EL (cell line): ENCODE measurements at regions not wholly inside any gene's neighbourhood (a gene's known extent, or its start where the extent isn't known, plus 50 kb on each side); places are given as distances from the start of the nearest gene placed in this dataset.

Experiments
- DNase-seq: peaks from one replicate; pipeline ENCODE4 v3.0.0-alpha.2; 2016

DNA sequence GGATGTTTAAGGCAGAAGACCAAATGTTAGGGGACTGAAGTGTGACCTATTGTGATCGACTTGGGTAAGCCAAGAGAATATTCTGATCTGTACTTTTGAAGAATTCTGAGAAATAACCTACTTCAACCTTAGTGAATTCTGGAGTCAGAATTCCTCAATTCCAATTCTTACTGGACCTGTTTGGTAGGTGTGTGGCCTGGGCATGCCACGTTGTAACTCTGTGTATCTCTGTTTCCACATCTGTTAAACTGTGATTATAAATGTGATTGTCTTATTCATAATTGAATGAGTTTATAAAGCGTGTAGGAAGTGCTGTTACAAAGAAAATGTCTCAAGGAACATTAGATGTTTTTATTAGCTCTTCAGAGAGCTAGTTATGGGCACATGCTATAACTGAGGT, 64.5 kb downstream of the TUSC1 start:
- DNase-seq = no peak

GRCh38 chr9:25603106-25603505, 75.1 kb downstream of the TUSC1 start:
- DNase-seq = no peak

DNA sequence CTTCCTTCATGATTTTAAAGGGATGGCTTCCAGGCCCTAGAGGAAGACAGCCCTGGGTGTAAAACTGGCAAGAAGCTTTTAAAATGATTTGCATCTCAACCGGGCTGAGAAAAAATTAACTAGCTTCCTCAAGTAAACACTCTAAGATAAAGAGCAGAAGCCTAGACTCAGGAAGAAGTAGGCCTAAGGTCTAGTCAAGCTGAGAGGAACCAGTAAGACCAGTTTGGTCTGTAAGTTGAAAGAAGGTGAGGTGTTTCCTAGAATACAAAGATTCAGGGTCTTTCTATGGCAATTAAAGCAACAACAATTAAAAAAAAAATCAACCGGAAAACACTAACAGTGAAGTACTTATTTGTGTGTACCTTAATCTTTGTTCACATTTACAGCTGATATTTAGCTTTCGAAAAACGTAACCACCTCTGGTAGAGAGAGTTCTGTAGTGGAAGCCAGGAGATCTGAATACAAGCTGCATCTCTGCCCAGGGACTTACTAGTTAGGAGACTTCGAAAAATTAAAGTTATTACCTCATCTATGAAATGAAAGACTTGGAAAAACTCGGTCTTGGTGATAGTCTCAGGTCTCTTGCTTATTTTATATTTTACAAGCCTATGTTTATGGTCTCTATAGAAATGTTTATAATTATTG, 75.7 kb downstream of the TUSC1 start:
- no peak for DNase-seq

- no peak for DNase-seq
Measured at GRCh38 chr9:25600501-25600900, 77.7 kb downstream of the TUSC1 start.

GRCh38 chr9:25584611-25585010, 93.6 kb downstream of the TUSC1 start:
- DNase-seq = no peak

- no peak for DNase-seq
Measured at GRCh38 chr9:25573281-25573680, 105.0 kb downstream of the TUSC1 start.

DNA sequence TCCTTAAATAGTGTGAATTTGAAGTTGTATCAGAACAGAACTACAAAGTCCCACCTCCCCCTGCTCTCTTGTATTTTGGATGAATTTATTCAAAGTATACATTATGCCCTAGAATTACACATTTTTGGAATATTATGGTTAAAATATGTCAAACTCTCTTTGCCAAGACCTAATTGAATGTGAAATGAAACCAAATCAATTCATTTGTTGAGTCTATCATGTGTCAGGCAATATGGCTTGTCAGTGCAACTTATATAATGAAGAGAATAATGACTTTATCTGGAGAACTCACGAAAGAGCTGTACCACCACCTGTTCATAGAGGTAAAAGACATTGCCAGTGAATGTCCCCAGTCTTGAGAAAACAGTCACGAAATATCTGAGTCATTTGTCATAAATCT, 106.8 kb downstream of the TUSC1 start:
- DNase-seq = no peak

DNA sequence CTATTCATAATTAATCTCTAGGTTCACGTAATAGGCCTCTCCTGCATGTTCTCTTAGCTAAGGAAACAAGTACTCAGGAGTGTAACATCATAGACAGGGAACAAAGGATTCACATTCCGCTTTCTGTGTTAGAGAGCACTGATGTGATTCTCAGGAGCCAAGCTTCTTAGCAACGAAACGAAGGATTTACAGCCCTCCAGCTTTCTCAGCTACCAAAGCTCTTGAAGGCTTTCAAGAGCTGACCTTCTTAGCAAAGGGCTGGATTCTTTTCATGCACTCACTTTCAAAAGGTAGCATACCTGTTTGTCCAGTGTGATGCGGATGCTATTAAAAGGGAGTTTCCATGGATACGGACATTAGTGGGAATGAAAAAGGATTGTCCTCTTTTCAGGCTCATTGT, 107.4 kb downstream of the TUSC1 start:
- DNase-seq = no peak

DNA sequence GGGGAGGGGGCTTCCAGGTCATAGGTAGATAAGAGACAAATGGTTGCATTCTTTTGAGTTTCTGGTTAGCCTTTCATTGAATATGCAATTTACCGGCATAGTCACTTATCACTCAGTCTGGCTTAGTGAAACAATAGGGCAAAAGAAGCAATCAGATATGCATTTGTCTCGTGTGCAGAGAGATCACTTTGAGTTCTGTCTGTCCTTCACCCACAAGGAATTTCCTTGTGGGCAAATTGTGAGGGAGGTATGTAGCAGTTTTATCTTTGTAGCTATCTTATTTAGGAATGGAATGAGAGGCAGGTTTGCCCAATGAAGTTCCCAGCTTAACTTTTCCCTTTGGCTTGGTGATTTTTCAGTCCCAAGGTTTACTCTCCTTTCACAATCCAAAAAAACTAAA, 116.1 kb downstream of the TUSC1 start:
- DNase-seq = no peak

GRCh38 chr9:25557645-25558300, 120.5 kb downstream of the TUSC1 start:
- DNase-seq = peak; percentile 1

- DNase-seq = no peak
Measured at GRCh38 chr9:25556540-25556939, 121.7 kb downstream of the TUSC1 start.

DNA sequence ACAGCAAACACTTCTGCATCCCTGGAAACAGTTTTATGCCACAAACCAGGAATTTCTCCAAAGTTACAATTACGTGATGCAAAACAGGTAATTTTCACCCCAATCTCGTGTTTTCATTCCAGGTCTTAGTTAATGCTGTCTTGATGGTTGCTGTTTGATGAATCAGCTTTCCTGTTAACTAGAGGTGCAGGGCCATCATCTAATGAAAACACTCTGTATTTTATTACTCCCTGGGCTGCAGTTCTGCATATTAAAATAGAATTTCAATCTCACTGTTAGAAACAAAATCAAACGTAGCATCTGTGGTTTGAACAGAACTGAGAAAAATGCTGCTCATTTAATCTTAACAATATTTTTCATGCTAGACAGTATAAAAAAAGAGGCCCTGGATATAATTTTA, 129.4 kb downstream of the TUSC1 start:
- no peak for DNase-seq

- no peak for DNase-seq
Measured at GRCh38 chr9:25543806-25544205, 134.4 kb downstream of the TUSC1 start.

- no peak for DNase-seq
Measured at GRCh38 chr9:25542319-25542718, 135.9 kb downstream of the TUSC1 start.

GRCh38 chr9:25537808-25538207, 140.4 kb downstream of the TUSC1 start:
- DNase-seq = no peak

DNA sequence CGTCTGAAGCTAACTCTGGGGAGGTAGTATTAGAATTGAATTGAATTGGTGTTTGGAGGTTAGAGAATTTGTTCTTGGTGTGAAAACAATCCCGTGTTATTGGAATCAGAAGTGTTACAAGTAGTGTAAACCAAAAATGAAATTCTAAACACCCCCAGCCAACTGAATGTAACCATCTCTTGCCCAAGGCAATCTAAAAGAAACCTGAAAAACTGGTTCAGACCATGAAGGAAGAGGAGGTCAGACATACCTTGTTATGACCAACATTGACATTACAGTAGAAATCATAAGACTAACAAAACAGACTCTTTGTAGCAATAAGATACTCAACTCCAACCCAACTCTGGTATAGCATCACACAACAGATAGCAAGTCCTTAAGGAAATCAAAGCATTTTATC, 159.0 kb downstream of the TUSC1 start:
- DNase-seq = no peak

- DNase-seq = no peak
Measured at GRCh38 chr9:25517701-25518100, 160.5 kb downstream of the TUSC1 start.

DNA sequence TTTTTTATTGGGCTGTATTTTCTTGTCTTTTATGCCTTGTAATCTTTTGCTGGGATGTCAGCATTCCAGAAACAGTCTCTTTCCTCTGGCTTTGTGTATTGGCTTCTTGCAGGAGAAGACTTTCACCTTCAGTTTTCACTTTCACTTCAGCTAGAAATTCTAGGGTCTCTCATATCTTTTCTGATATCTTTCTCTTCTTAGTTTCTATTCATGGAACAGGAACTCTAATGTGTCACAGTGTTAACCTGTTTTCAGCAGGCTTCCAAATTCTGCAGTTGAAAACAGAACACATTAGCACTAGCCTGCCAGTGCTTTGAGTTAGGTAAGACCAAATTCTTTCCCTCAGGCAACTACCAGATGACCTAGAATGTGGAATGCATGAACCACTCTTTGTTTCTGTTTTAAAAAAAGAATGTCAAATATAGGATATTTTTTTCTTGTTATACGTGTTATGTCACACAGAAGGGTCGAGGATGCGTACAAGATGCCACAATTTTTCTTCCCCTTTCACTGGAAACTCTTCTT, 164.7 kb downstream of the TUSC1 start:
- peak; percentile 0 for DNase-seq

DNA sequence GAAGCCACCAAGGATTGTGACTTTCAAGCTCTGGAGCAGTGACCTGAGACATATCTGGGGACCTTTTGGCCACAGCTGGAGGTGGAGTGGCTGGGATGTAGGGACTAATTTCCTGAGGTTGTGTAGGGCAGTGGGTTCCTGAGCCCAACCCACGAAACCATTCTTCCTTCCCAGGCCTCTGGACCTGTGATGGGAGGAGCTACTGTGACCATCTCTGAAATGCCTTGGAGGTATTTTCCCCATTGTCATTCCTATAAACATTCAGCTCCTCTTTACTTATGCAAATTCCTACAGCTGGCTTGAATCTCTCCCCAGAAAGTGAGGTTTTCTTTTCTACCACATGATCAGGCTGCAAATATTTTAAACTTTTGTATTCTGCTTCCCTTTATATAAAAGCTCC, 172.6 kb downstream of the TUSC1 start:
- DNase-seq = no peak

DNA sequence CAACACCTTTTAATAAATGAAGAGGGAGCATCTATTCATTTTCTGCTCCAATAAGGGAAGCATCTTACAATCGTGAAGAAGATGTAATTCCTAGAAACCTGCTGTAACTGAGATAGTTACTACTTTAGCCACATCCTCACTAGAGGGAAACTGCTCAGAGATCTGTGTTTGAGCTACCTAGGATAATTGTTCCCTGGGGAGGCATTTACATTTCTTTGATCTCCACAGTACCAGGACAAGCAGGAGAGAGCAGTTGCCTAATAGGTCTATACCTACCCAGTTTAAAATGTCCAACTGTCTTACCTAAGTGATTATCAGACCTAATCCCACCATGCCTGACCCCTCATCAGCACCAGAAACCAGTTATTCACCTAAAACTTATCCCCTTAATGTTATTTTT, 196.9 kb downstream of the TUSC1 start:
- no peak for DNase-seq

- no peak for DNase-seq
Measured at GRCh38 chr9:25480696-25481095, 197.5 kb downstream of the TUSC1 start.

- DNase-seq = no peak
Measured at GRCh38 chr9:25472681-25473080, 205.6 kb downstream of the TUSC1 start.

DNA sequence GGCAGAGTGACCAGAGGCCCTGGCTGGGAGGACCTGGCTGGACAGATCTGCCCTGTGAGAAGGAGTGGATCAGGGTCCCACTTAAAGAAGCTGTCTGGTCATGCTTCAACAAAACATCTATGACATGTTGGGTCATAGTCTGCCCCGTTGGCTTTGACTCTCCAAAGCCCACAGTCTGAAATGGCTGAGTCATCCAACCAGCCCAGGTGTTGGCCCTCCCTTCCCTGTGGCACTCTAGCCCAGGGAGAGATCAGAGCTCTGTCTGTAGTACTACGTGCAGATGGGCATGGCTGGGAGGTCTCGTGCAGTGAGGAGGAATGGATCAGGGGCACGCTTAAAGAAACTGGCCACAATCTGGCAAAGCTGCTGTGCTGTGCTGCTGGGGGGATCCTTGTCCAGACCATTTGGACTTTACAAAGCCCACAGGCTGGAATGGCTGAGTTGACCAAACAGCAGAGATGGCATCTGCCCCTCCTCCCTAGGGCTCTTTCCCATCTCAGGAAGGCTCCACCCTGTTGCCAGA, 206.1 kb downstream of the TUSC1 start:
- no peak for DNase-seq

DNA sequence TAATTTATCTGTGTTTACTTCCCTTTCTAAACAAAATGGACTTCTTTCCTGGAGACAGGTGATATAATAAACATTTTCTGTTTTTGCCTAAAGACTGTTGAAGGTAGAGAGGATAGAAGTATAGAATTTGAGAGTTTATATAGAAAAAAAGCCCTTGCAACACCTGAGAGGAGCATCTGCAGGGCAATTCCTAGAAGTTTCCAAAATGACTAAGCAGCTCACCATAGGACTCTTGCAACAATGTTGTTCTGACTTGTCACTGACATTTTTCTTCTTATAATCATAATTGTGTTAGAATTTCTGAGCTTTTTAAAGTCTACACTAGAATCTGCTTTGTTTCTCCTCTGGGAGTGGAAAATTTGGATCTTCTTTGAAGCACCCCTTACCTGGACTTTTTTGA, 216.8 kb downstream of the TUSC1 start:
- DNase-seq = no peak

DNA sequence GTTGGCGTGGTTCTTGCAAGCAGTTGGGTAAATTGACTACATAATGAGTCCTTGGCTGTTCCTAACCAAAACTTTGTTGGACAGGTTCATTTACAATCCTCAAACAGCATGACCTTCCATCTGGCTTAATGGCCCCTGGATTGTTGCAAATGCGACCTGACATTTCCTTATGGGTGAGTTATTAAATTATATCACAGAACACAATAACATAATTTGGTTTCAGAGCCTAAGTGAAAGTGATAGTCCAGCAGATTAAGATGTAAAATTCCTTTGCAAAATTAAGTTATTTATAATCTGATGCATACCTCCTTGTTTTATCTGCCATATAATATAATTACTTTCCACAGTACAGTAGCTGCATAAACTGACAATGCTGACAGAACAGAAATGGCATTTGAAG, 224.4 kb downstream of the TUSC1 start:
- DNase-seq = no peak
